ENCODE measurements at regions not wholly inside any gene's neighbourhood (a gene's known extent, or its start where the extent isn't known, plus 50 kb on each side); places are given as distances from the start of the nearest gene placed in this dataset.
"Not testable (repeated sequence)": the region's sequence is repeated elsewhere in the genome, so short reads cannot be mapped to it uniquely, and the experiment has no call there.

GRCh38 chr15:20337238-20337637 is 204.4 kb downstream of the GOLGA6L6 start:
- not testable (repeated sequence) for TF ChIP-seq SIN3A (IDR thresholded peaks at IDR 0.05; ENCODE audit: borderline replicate concordance, insufficient read depth, low read depth, low read length); TCF7L2 (IDR thresholded peaks at IDR 0.05; ENCODE audit: low read depth, low read length); POLR2AphosphoS5 (IDR thresholded peaks at IDR 0.05; ENCODE audit: low read depth, low read length)

Measured in Panc1 (cell line).